Fibroblast of lung (primary cell): ENCODE measurements at regions not wholly inside any gene's neighbourhood (a gene's known extent, or its start where the extent isn't known, plus 50 kb on each side); places are given as distances from the start of the nearest gene placed in this dataset.

Experiments
- EZH2 ChIP-seq: IDR thresholded peaks from 2 replicates; pipeline ENCODE4 v1.5.1; 2012; ENCODE audit warnings: low read length, control low read depth, mild to moderate bottlenecking; ENCODE audit errors: missing control alignments
- TF ChIP-seq, protein P1 (sequence below), 2 donors: IDR thresholded peaks in 1 of 2; conservative IDR thresholded peaks in 1 of 2; 1 replicate in 1 of 2; 2 replicates in 1 of 2; pipeline ENCODE4 v1.5.1; 2011 to 2012; ENCODE audit warnings: low read length in 2 of 2, control low read depth in 1 of 2, inconsistent platforms in 1 of 2, low read depth in 1 of 2, mild to moderate bottlenecking in 1 of 2

DNA sequence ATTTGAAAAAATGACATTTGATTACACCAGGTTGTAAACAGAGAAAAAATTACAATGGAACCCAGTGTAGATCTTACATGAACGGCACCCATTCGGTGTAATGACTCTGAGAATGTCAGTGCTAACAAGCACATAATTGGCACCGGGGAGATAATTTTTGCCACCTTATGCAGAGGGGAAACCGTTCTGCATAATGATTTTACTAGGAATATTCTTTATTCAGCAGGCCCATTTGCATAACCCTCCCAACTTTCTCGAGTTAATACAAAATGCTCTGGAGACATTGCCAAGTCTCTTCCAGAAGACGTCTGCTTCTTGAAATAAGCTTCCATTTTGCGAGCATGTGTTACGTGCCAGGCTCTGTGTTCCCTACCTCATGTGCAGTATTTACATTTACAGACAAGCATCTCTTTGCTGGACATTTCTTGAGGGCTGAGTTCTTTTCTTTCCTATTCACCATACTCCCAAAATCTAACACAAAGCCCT is 275.8 kb downstream of the MIAT start:
- TF ChIP-seq, protein P1, sequence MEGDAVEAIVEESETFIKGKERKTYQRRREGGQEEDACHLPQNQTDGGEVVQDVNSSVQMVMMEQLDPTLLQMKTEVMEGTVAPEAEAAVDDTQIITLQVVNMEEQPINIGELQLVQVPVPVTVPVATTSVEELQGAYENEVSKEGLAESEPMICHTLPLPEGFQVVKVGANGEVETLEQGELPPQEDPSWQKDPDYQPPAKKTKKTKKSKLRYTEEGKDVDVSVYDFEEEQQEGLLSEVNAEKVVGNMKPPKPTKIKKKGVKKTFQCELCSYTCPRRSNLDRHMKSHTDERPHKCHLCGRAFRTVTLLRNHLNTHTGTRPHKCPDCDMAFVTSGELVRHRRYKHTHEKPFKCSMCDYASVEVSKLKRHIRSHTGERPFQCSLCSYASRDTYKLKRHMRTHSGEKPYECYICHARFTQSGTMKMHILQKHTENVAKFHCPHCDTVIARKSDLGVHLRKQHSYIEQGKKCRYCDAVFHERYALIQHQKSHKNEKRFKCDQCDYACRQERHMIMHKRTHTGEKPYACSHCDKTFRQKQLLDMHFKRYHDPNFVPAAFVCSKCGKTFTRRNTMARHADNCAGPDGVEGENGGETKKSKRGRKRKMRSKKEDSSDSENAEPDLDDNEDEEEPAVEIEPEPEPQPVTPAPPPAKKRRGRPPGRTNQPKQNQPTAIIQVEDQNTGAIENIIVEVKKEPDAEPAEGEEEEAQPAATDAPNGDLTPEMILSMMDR (conservative IDR thresholded peaks at IDR 0.05 in 1 of 2, IDR thresholded peaks at IDR 0.05 in 1 of 2; ENCODE audit: low read depth in 1 of 2, low read length in 2 of 2): no peak
- TF ChIP-seq EZH2: no peak
